ENCODE measurements at regions not wholly inside any gene's neighbourhood (a gene's known extent, or its start where the extent isn't known, plus 50 kb on each side); places are given as distances from the start of the nearest gene placed in this dataset.

- H3F3A ChIP-seq (ENCODE audit: insufficient read depth, low read length, poor library complexity, severe bottlenecking), result no peaks in the 10 kb centered on the region
- H3K27ac ChIP-seq (ENCODE audit: low read length), result no peak overlapping the region
- TF ChIP-seq REST (IDR thresholded peaks at IDR 0.05; ENCODE audit: borderline replicate concordance), result no peak
- no peak overlapping the region for H2AFZ ChIP-seq (ENCODE audit: low read depth, low read length)
- no peaks in the 10 kb centered on the region for H4K20me1 ChIP-seq (ENCODE audit: insufficient read depth)
- H3K36me3 ChIP-seq (ENCODE audit: insufficient read depth, low read length), result no peaks in the 10 kb centered on the region
- peaks cover 3% of the 10 kb centered on the region for H3K9me3 ChIP-seq (ENCODE audit: low read length)
- no peak overlapping the region for H3K4me3 ChIP-seq (ENCODE audit: low read length)
- H3K79me2 ChIP-seq (replicated peaks; ENCODE audit: insufficient read depth, low read length), result no peaks in the 10 kb centered on the region
- H3K27me3 ChIP-seq (ENCODE audit: insufficient read depth, low read depth, low read length), result no peaks in the 10 kb centered on the region
- no peak overlapping the region for H3K9ac ChIP-seq (ENCODE audit: low read length)
- no peaks in the 10 kb centered on the region for H3K9me2 ChIP-seq (ENCODE audit: insufficient read depth, low read length)
- no peak overlapping the region for H3K4me2 ChIP-seq (ENCODE audit: low read length)
These were observed 295.3 kb downstream of the PTPRU start for GRCh38 chr1:29531596-29531995.

GRCh38 chr1:29529677-29530278 is 293.5 kb downstream of the PTPRU start:
- Histone ChIP-seq H3K27ac (ENCODE audit: low read length) (no peak overlapping the region), H3K27me3 (ENCODE audit: insufficient read depth, low read depth, low read length) (no peaks in the 10 kb centered on the region), H3K9me2 (ENCODE audit: insufficient read depth, low read length) (no peaks in the 10 kb centered on the region), H3K9ac (ENCODE audit: low read length) (no peak overlapping the region), H2AFZ (ENCODE audit: low read depth, low read length) (no peak overlapping the region), H3F3A (ENCODE audit: insufficient read depth, low read length, poor library complexity, severe bottlenecking) (no peaks in the 10 kb centered on the region), H3K4me2 (ENCODE audit: low read length) (no peak overlapping the region), H3K4me3 (ENCODE audit: low read length) (no peak overlapping the region), H3K79me2 (replicated peaks; ENCODE audit: insufficient read depth, low read length) (no peaks in the 10 kb centered on the region), H3K36me3 (ENCODE audit: insufficient read depth, low read length) (no peaks in the 10 kb centered on the region), H4K20me1 (ENCODE audit: insufficient read depth) (no peaks in the 10 kb centered on the region), H3K9me3 (ENCODE audit: low read length) (peaks cover under 1% of the 10 kb centered on the region)
- no peak for TF ChIP-seq CTCF (IDR thresholded peaks at IDR 0.05; ENCODE audit: poor library complexity, severe bottlenecking)
- no peak for TF ChIP-seq MXI1 (conservative IDR thresholded peaks at IDR 0.05; ENCODE audit: poor library complexity, severe bottlenecking)
- TF ChIP-seq EP300 (conservative IDR thresholded peaks at IDR 0.05; ENCODE audit: poor library complexity, severe bottlenecking), result no peak
- no peak for TF ChIP-seq POLR2AphosphoS5 (IDR thresholded peaks at IDR 0.05)
- TF ChIP-seq RAD21 (conservative IDR thresholded peaks at IDR 0.05), result no peak
- TF ChIP-seq EZH2 (IDR thresholded peaks at IDR 0.05; ENCODE audit: borderline replicate concordance, insufficient read depth, low read length, poor library complexity, severe bottlenecking), result no peak

DNA sequence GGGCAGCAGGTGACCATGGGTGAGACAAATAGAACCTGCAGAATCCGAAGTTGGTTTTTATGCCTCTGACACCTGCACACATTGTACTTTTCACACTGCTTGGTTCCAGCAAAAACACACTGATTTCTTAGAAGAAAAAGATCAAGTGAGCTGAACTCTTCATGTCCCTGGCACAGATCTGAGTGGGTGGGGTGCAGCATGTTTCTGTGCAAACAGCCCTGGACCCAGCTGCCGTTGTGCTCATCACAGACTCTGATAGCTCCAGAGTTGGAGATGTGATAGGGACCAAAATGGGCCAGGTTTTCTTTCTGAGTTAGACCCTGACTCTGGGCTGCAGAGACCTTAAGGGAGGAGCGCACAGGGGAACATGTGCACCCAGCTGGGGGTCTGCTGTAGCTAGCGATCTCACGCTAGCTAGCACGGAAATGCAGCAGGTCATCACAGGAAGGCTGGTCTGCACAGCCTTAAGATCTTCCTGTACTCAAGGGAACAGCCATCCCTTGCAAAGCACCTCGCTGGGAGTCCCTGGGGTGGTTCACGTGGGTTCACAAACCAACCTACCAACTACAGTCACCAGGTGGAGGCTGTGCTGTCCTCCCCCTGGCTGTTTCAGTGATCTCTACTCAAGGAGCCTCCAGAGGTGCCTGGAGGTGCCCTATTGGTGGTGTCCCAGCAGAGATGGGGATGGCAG is 291.1 kb downstream of the PTPRU start:
- no peak overlapping the region for H3K4me2 ChIP-seq (ENCODE audit: low read length)
- H3K9ac ChIP-seq (ENCODE audit: low read length), result no peak overlapping the region
- no peak overlapping the region for H3K27ac ChIP-seq (ENCODE audit: low read length)
- no peaks in the 10 kb centered on the region for H3K36me3 ChIP-seq (ENCODE audit: insufficient read depth, low read length)
- H3K79me2 ChIP-seq (replicated peaks; ENCODE audit: insufficient read depth, low read length), result no peaks in the 10 kb centered on the region
- TF ChIP-seq EP300 (conservative IDR thresholded peaks at IDR 0.05; ENCODE audit: poor library complexity, severe bottlenecking) (no peak), CTCF (IDR thresholded peaks at IDR 0.05; ENCODE audit: poor library complexity, severe bottlenecking) (no peak), SMC3 (conservative IDR thresholded peaks at IDR 0.05; ENCODE audit: poor library complexity) (no peak), TAF1 (IDR thresholded peaks at IDR 0.05; ENCODE audit: low read depth) (no peak), REST (IDR thresholded peaks at IDR 0.05; ENCODE audit: borderline replicate concordance) (no peak), MXI1 (conservative IDR thresholded peaks at IDR 0.05; ENCODE audit: poor library complexity, severe bottlenecking) (no peak), RAD21 (conservative IDR thresholded peaks at IDR 0.05) (no peak), EZH2 (IDR thresholded peaks at IDR 0.05; ENCODE audit: borderline replicate concordance, insufficient read depth, low read length, poor library complexity, severe bottlenecking) (no peak), POLR2AphosphoS5 (IDR thresholded peaks at IDR 0.05) (no peak)
- no peaks in the 10 kb centered on the region for H3F3A ChIP-seq (ENCODE audit: insufficient read depth, low read length, poor library complexity, severe bottlenecking)
- no peaks in the 10 kb centered on the region for H3K9me2 ChIP-seq (ENCODE audit: insufficient read depth, low read length)
- H2AFZ ChIP-seq (ENCODE audit: low read depth, low read length), result no peak overlapping the region
- no peaks in the 10 kb centered on the region for H3K27me3 ChIP-seq (ENCODE audit: insufficient read depth, low read depth, low read length)
- H3K4me3 ChIP-seq (ENCODE audit: low read length), result no peak overlapping the region
- H4K20me1 ChIP-seq (ENCODE audit: insufficient read depth), result no peaks in the 10 kb centered on the region
- no peaks in the 10 kb centered on the region for H3K9me3 ChIP-seq (ENCODE audit: low read length)

All from neural cell (in vitro differentiated cells).